HK-2 (cell line): ENCODE measurements at regions not wholly inside any gene's neighbourhood (a gene's known extent, or its start where the extent isn't known, plus 50 kb on each side); places are given as distances from the start of the nearest gene placed in this dataset.
A peak's percentile ranks its signal among the peaks of the same experiment; 100 is the strongest.
"Not testable (repeated sequence)": the region's sequence is repeated elsewhere in the genome, so short reads cannot be mapped to it uniquely, and the experiment has no call there.

ENCODE experiments used
- DNase-seq: peaks from one replicate; pipeline ENCODE4 v3.0.0-alpha.2; 2018; ENCODE audit not compliant: unreplicated experiment

- DNase-seq: no peak
These were observed 554.2 kb downstream of the FLRT2 start for GRCh38 chr14:86084097-86084496.

DNA sequence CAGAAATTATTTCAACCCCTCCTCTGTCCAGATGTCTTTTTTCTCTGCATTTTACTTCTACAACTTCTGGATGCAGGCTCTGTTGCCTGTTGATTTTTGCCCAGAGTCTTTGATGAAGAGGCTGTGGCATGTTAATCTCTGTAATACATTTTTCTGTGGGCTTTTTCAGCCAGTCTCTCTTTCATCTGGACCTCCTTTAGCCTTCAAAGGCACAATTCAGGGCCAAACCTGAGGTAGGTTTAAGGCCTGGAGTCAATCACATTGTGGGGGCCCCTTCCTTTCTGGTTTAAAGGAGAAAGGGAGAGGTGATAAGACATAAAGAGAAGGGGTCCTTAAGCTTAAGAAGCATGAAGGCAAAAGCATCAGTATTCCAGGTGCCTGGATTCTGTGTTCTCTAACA, 553.7 kb downstream of the FLRT2 start:
- DNase-seq: no peak

GRCh38 chr14:86072116-86072894, 542.4 kb downstream of the FLRT2 start:
- DNase-seq: no peak

GRCh38 chr14:86066651-86067050, 536.7 kb downstream of the FLRT2 start:
- DNase-seq: no peak

DNA sequence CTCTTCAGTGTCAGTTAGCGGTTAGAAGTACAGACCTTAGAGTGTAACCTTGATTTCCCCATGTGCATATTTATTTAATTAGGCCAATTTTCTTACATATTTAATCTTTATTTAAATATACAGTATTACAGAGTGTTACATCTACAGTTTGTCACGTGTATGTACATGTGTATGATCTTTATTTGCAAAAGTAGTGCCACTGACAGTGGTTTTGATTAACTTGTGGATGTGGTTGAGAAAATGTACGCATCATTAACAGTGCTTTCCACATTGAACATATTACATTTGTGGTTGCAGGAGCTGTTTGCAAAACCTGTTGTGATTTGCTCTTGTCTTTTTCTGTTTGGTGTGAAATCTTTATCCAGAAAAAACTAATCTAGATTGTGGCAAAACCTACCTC, 535.5 kb downstream of the FLRT2 start:
- no peak for DNase-seq

DNA sequence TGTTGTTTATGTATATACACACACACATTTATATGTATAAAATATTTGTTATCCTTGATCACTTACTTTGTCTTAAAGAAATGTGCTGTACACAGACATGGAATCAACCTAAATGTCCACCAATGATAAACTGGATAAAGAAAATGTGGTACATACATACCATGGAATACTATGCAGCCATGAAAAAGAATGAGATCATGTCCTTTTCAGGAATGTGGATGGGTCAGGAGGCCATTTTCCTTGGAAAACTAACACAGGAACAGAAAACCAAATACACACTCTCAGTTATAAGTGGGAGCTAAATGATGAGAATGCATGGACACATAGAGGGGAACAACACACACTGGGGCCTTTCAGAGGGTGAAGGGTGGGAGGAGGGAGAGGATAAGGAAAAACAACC, 534.7 kb downstream of the FLRT2 start:
- DNase-seq: not testable (repeated sequence)

GRCh38 chr14:86057018-86057667, 527.2 kb downstream of the FLRT2 start:
- DNase-seq: no peak

DNA sequence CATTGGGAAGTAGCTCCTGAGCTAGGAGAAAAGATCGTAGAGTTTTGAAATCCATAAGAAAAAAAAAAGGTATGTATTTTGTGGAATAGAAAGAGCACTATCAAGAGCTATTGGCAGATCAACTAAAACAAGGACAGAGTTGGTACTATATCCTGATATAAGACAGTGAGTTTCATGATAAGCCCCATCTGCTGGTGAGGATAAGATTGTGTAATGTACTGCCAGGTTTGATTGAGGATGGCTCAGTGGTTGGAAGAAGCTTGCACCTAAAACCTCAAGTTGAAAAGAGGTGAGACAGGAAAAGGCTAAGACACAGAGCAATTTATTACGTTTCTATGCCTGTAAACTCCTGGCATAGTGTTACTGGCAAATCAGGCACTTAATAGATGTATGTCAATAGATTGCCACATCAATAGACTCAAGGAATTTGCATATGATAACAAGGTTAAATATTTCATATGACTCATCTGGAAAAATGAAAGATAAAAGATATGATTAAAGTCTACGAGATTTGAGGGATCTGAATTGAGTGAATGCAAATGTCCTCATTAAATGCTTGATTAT, 525.6 kb downstream of the FLRT2 start:
- DNase-seq: no peak

GRCh38 chr14:86052868-86053267, 522.9 kb downstream of the FLRT2 start:
- DNase-seq: no peak

DNA sequence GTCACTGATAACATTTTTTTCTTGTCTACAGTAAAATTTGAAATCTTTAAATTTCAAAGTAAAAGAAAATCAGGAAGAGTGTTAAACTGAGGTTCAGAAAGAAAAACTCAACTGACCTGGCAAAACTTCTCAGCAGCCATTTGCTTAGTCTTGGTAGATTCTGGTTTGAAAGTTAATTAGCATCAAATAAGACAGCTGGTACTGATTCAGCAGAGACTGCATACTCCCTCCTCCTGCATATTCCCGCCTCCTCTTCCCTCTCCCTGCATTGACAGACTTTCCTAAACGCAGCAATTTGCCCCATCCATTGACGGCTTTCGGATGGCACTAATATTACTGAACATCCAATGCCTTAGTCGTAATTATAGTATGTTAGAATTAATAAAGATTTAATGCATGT, 520.8 kb downstream of the FLRT2 start:
- no peak for DNase-seq

GRCh38 chr14:86050072-86050683, 520.2 kb downstream of the FLRT2 start:
- no peak for DNase-seq

DNA sequence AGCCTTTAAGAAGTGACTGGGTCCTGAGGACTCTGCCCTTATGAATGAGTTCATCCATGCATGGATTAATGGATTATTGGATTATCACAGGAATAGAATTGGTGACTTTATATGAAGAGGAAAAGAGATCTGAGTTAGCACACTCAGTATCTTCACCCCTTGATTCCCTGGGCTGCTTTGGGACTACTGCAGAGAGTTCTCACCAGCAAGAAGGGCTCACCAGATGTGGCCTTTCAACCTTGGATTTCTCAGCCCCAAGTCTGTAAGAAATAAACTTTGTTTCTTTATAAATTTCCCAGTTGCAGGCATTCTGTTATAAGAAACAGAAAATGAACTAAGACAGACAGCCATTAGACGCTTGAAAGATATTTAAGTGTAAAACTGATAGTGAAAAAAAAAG, 509.2 kb downstream of the FLRT2 start:
- no peak for DNase-seq

DNA sequence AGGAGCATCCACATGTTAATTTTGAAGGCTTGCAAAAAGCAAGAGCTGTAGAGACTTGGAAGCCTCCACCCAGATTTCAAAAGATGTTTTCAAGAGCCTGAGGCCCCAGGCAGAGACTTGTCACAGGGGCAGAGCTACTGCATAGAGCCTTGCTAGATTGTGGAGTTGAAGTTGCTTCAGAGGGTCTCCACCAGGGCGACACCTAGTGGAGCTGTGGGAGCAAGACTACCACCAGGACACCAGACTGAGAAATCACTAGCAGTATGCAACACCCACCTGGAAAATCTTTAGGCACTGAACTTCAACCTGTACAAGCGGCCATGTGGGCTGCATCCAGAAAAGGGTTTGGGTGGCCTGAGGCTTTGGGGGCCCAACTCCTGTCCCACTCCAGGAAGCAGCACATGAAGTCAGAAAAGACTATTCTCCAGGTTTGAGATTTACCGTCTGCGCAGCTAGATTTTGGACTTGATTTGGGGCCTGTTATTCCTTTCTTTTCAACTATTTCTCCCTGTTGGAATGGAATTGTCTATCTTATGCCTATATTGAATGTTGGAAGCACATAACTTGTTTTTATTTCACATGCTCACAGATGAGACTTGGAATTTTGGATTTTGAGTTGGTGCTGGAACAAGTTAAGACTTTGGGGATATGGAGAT, 508.6 kb downstream of the FLRT2 start:
- peak; percentile 28 for DNase-seq

DNA sequence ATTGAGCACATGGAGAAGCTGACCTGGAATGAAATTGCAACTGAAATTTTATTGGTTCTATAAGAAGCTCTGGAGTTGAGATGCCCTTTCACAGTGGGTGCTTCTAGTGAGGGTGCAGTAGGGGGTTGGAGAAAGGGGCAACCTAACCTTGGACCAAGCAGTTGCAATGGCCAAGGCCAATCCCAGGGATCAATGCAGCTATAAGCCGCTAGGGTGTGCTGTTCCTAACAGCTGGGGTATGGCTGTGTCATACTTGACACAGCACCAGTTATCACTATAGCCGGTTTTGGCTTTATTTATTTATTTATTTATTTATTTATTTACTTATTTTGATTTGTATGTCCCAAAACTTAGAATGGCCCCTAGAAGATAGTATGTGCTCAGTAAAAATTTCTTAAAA, 505.9 kb downstream of the FLRT2 start:
- DNase-seq: no peak

GRCh38 chr14:86027990-86028389, 498.0 kb downstream of the FLRT2 start:
- DNase-seq: no peak

DNA sequence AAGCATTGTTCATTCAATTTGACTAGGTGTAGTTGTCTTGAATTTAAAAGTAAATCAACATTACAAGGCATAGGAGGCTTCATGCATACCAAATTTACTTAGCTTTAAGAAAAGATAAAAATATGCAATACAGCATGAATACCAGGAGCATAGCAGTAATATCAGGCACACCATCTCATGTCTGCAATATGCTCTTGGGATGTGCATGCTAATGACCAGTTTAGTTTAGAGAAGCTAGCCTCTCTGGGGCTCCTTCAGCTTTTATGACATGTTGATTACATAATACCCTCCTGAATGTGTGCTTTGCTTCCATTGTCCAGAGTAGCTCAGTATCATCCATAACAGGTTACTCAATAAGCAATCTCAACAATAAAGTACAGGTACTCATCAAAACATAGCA, 497.2 kb downstream of the FLRT2 start:
- no peak for DNase-seq

- no peak for DNase-seq
These were observed 492.2 kb downstream of the FLRT2 start for GRCh38 chr14:86022031-86022629.

GRCh38 chr14:86020841-86021240, 490.9 kb downstream of the FLRT2 start:
- DNase-seq: no peak

DNA sequence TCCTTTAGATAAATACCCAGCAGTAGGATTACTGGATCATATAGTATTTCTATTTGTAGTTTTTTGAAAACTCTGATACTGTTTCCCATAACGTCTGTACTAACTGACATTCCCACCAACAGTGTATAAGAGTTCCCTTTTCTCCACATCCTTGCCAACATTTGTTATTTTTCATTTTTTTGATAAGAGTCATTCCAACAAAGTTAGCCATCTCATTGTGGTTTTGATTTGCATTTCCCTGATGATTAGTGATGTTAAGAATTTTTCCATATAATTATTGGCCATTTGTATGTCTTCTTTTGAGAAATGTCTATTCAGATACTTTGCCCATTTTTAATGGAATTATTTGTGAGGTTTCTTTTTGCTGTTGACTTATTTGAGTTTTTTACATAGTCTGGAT, 486.0 kb downstream of the FLRT2 start:
- no peak for DNase-seq

- no peak for DNase-seq
These were observed 485.6 kb downstream of the FLRT2 start for GRCh38 chr14:86015511-86015910.

DNA sequence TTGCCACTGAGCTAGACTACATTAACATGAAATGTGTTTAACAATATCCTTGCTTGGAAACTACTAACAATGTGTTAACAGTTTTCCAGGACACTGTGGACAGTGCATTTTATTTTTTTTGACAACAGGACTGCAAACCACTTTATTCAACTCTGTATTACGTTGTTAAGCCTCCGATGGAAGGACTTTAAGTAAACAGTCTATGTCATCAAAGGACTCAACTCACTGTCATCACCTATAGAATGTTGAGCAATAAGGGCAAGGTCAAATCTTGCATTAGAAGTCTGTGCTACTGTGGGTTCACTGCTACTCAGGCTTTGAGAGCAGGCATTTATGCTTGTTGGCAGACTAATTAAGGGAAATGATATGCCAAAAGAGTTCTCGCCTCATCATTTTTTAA, 483.7 kb downstream of the FLRT2 start:
- no peak for DNase-seq

DNA sequence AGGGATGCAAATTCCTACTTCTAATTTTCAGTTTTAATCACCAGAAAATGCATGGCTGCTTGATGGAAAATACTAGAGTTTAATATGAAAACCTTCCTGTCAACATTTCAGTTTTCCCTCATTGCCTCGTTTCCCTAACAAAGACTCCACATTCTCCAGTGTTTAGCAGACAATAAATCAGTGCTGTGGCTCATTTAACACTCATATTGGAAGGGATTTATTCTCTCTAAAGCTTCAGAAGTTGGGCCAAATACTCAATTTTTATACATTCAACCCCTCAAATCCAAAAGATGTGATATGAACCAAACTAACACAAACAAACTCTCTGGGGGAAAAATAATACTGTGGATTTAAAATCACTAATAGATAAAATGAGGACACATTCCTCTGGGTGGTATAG, 482.5 kb downstream of the FLRT2 start:
- no peak for DNase-seq
